ENCODE measurements at regions not wholly inside any gene's neighbourhood (a gene's known extent, or its start where the extent isn't known, plus 50 kb on each side); places are given as distances from the start of the nearest gene placed in this dataset.

DNA sequence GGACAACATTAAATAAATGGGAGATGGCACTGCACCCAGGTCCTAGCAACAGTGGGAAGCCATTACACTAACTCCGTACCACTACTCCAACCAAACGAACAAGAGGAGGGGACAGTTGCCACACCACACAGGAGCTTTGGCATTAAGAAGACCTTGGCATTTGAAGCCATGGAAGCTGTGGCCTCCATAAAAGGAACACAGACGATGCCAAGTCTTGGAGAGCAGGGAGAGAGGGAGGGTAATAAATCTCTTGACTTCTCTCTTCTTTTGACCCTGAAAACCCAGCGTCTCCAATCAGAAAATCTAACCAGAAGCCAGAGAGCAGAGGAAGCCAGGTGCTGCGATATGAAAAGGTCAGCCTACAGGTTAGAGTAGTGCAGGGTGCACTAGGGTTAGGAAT lies 338.8 kb upstream of the TMEM132C start:
- H3K36me3 ChIP-seq (ENCODE audit: control insufficient read depth in 2 of 4, insufficient read depth in 4 of 4, low read length in 3 of 4): no peaks in the 10 kb centered on the region
- H2BK20ac ChIP-seq (ENCODE audit: low read length): no peak overlapping the region
- ChIA-PET CTCF (ENCODE audit: partially characterized antibody) (interaction anchor here (1.3 to 2.6 kb wide), 5 partner anchors 80 to 217 kb away, joined by 3 to 13 read pairs (median 11); no protein-coding TSS in a partner anchor), POLR2A (ENCODE audit: partially characterized antibody) (no interaction called here)
- 67% methylated on average over 5 of the region's 5 CpGs; no CpG with 5 or more reads in 1 of the 2 experiments for WGBS, 2 experiments (ENCODE audit: extremely low coverage in 1 of 2, insufficient coverage in 1 of 2, insufficient read length in 1 of 2, insufficient replicate concordance in 2 of 2, low coverage in 1 of 2, low lambda C conversion rate in 2 of 2, missing lambda C conversion rate in 1 of 2)
- H3K18ac ChIP-seq (ENCODE audit: extremely low read depth, low read length): no peak overlapping the region
- H4K5ac ChIP-seq (ENCODE audit: insufficient read length, low read depth, low read length): no peak overlapping the region
- H2AFZ ChIP-seq (ENCODE audit: low read length): no peak overlapping the region
- no peaks in the 10 kb centered on the region for H3K23me2 ChIP-seq (ENCODE audit: low read depth, low read length)
- H3K79me1 ChIP-seq (ENCODE audit: low read depth, low read length): no peaks in the 10 kb centered on the region
- DNase-seq (ENCODE audit: low read depth in 1 of 2, low spot score in 2 of 2) (no peak), FAIRE-seq (no peak)
- no peaks in the 10 kb centered on the region for H4K20me1 ChIP-seq (replicated peaks in 1 of 2; ENCODE audit: control insufficient read depth in 1 of 2, insufficient read depth in 2 of 2, low read length in 2 of 2)
- H2BK15ac ChIP-seq (ENCODE audit: low read length): no peak overlapping the region
- H3K23ac ChIP-seq (ENCODE audit: insufficient read length): no peak overlapping the region
- no peak overlapping the region for H3K4me3 ChIP-seq (ENCODE audit: extremely low read depth in 1 of 4, insufficient read depth in 2 of 4, low read depth in 3 of 4, low read length in 4 of 4)
- no peak overlapping the region for H3K56ac ChIP-seq (replicated peaks; ENCODE audit: insufficient read length, low read depth, low read length)
- no peak overlapping the region for H2AK5ac ChIP-seq (ENCODE audit: low read depth, low read length)
- no peak overlapping the region for H2BK120ac ChIP-seq (replicated peaks; ENCODE audit: low read depth, low read length)
- H4K8ac ChIP-seq (ENCODE audit: extremely low read depth, insufficient read depth, low read length): no peak overlapping the region
- H3K4ac ChIP-seq (replicated peaks; ENCODE audit: insufficient read length, low read depth, low read length): no peak overlapping the region
- no peak overlapping the region for H2BK5ac ChIP-seq (ENCODE audit: low read depth, low read length)
- no peak overlapping the region for H3K27ac ChIP-seq (ENCODE audit: low read depth, low read length)
- no peaks in the 10 kb centered on the region for H3K79me2 ChIP-seq (ENCODE audit: control insufficient read depth in 1 of 2, insufficient read depth in 2 of 2, low read length in 2 of 2)
- no peak overlapping the region for H3K4me2 ChIP-seq (ENCODE audit: insufficient read depth in 1 of 2, low read depth in 2 of 2, low read length in 2 of 2)
- H2BK12ac ChIP-seq (ENCODE audit: low read depth, low read length): no peak overlapping the region
- TF ChIP-seq GABPA (IDR thresholded peaks at IDR 0.05; ENCODE audit: borderline replicate concordance, insufficient read depth, low read length) (no peak), EGR1 (IDR thresholded peaks at IDR 0.05; ENCODE audit: borderline replicate concordance, low read depth, low read length) (no peak)
- H4K91ac ChIP-seq (replicated peaks; ENCODE audit: insufficient read length, low read length): no peak overlapping the region
- H3K9me3 ChIP-seq (ENCODE audit: insufficient read depth in 2 of 2, low read depth in 1 of 2, low read length in 1 of 2): no peaks in the 10 kb centered on the region
- H3K14ac ChIP-seq (ENCODE audit: insufficient read length): no peak overlapping the region
- H3K27me3 ChIP-seq (replicated peaks in 1 of 4; ENCODE audit: control insufficient read depth in 3 of 4, extremely low read depth in 1 of 4, insufficient read depth in 3 of 4, low read length in 3 of 4): no peaks in the 10 kb centered on the region
- no peaks in the 10 kb centered on the region for H3K4me1 ChIP-seq (replicated peaks in 1 of 4; ENCODE audit: control insufficient read depth in 3 of 4, insufficient read depth in 4 of 4, low read length in 3 of 4)
- no peak overlapping the region for H3K9ac ChIP-seq (replicated peaks in 1 of 4; ENCODE audit: extremely low read depth in 1 of 4, low read depth in 3 of 4, low read length in 3 of 4)
